Fibroblast of lung (primary cell): ENCODE measurements at regions not wholly inside any gene's neighbourhood (a gene's known extent, or its start where the extent isn't known, plus 50 kb on each side); places are given as distances from the start of the nearest gene placed in this dataset.

ENCODE experiments used
- DNase-seq, 2 donors: peaks; one replicate each; pipeline versions ENCODE4 v3.0.0 to v3.0.0-alpha.2; 2010; ENCODE audit warnings: low read depth in 2 of 2
- H2AFZ ChIP-seq: 2 replicates; pipeline ENCODE4 v1.5.1; 2012; ENCODE audit warnings: low read length, control low read depth, inconsistent platforms
- H3K27ac ChIP-seq: 2 replicates; pipeline ENCODE4 v1.5.1; 2011; ENCODE audit warnings: low read length, control low read depth; ENCODE audit not compliant: insufficient read depth
- H3K27me3 ChIP-seq: 2 replicates; pipeline ENCODE4 v1.5.1; 2011; ENCODE audit warnings: mild to moderate bottlenecking, low read length; ENCODE audit not compliant: control insufficient read depth, insufficient read depth
- H3K36me3 ChIP-seq: 2 replicates; pipeline ENCODE4 v1.5.1; 2011; ENCODE audit warnings: low read length; ENCODE audit not compliant: control insufficient read depth, insufficient read depth
- H3K4me1 ChIP-seq: 2 replicates; pipeline ENCODE4 v1.5.1; 2011; ENCODE audit warnings: low read length; ENCODE audit not compliant: control insufficient read depth, insufficient read depth; ENCODE audit errors: extremely low read depth
- H3K4me2 ChIP-seq: 2 replicates; pipeline ENCODE4 v1.5.1; 2011; ENCODE audit warnings: low read length, control low read depth; ENCODE audit not compliant: insufficient read depth; ENCODE audit errors: extremely low read depth
- H3K4me3 ChIP-seq, 4 experiments: fragments of 200-600 bp in 1 of 4; sonication (generic) in 1 of 4; replicated peaks in 1 of 4; 2 replicates each; pipeline ENCODE4 v1.5.1; 2011 to 2016; ENCODE audit warnings: low read length in 4 of 4, low read depth in 3 of 4, mild to moderate bottlenecking in 3 of 4, control low read depth in 2 of 4, inconsistent platforms in 1 of 4, mixed read lengths in 1 of 4; ENCODE audit not compliant: insufficient read depth in 1 of 4; ENCODE audit errors: control extremely low read depth in 1 of 4
- H3K79me2 ChIP-seq: 2 replicates; pipeline ENCODE4 v1.5.1; 2012; ENCODE audit warnings: mild to moderate bottlenecking, low read length, inconsistent platforms; ENCODE audit not compliant: control insufficient read depth, insufficient read depth
- H3K9ac ChIP-seq: 2 replicates; pipeline ENCODE4 v1.5.1; 2011; ENCODE audit warnings: mild to moderate bottlenecking, low read length, control low read depth; ENCODE audit not compliant: insufficient read depth
- H3K9me3 ChIP-seq: 2 replicates; pipeline ENCODE4 v1.5.1; 2012; ENCODE audit warnings: low read depth, low read length; ENCODE audit not compliant: control insufficient read depth, insufficient read depth
- H4K20me1 ChIP-seq: 2 replicates; pipeline ENCODE4 v1.5.1; 2011; ENCODE audit warnings: low read length; ENCODE audit not compliant: control insufficient read depth, insufficient read depth; ENCODE audit errors: extremely low read depth
- CTCF ChIP-seq, 2 donors: IDR thresholded peaks in 1 of 2; conservative IDR thresholded peaks in 1 of 2; 1 replicate in 1 of 2; 2 replicates in 1 of 2; pipeline ENCODE4 v1.5.1; 2011 to 2012; ENCODE audit warnings: low read length in 2 of 2, control low read depth in 1 of 2, inconsistent platforms in 1 of 2, low read depth in 1 of 2, mild to moderate bottlenecking in 1 of 2
- EZH2 ChIP-seq: IDR thresholded peaks from 2 replicates; pipeline ENCODE4 v1.5.1; 2012; ENCODE audit warnings: low read length, control low read depth, mild to moderate bottlenecking; ENCODE audit errors: missing control alignments

GRCh38 chr1:228989992-228990827, 254.9 kb downstream of the RHOU start:
- Histone ChIP-seq H3K36me3 (no peaks in the 10 kb centered on the region), H3K9me3 (no peaks in the 10 kb centered on the region), H4K20me1 (no peaks in the 10 kb centered on the region), H3K79me2 (no peaks in the 10 kb centered on the region), H3K4me1 (no peaks in the 10 kb centered on the region), H3K27me3 (no peaks in the 10 kb centered on the region), H3K4me3 (no peak overlapping the region), H3K4me2 (no peak overlapping the region), H3K27ac (no peak overlapping the region), H3K9ac (no peak overlapping the region), H2AFZ (no peak overlapping the region)
- TF ChIP-seq EZH2, result no peak
- no peak for TF ChIP-seq CTCF (conservative IDR thresholded peaks at IDR 0.05 in 1 of 2, IDR thresholded peaks at IDR 0.05 in 1 of 2; ENCODE audit: low read depth in 1 of 2, low read length in 2 of 2)
- peak in 1 of 2 donors; percentile 69 for DNase-seq

- no peak overlapping the region for H3K9ac ChIP-seq
- no peaks in the 10 kb centered on the region for H3K4me1 ChIP-seq
- no peak overlapping the region for H3K4me3 ChIP-seq
- H3K36me3 ChIP-seq, result no peaks in the 10 kb centered on the region
- H4K20me1 ChIP-seq, result no peaks in the 10 kb centered on the region
- no peaks in the 10 kb centered on the region for H3K79me2 ChIP-seq
- H3K9me3 ChIP-seq, result no peaks in the 10 kb centered on the region
- H3K4me2 ChIP-seq, result no peak overlapping the region
- DNase-seq, result no peak
- no peak for TF ChIP-seq EZH2
- TF ChIP-seq CTCF (conservative IDR thresholded peaks at IDR 0.05 in 1 of 2, IDR thresholded peaks at IDR 0.05 in 1 of 2; ENCODE audit: low read depth in 1 of 2, low read length in 2 of 2), result no peak
- no peak overlapping the region for H2AFZ ChIP-seq
- H3K27me3 ChIP-seq, result no peaks in the 10 kb centered on the region
- no peak overlapping the region for H3K27ac ChIP-seq
Observed at GRCh38 chr1:228990906-228991569, 255.8 kb downstream of the RHOU start.

- Histone ChIP-seq H3K4me1 (no peaks in the 10 kb centered on the region), H2AFZ (no peak overlapping the region), H3K79me2 (no peaks in the 10 kb centered on the region), H3K4me2 (no peak overlapping the region), H4K20me1 (no peaks in the 10 kb centered on the region), H3K27ac (no peak overlapping the region), H3K36me3 (no peaks in the 10 kb centered on the region), H3K9me3 (no peaks in the 10 kb centered on the region), H3K27me3 (no peaks in the 10 kb centered on the region), H3K9ac (no peak overlapping the region), H3K4me3 (no peak overlapping the region)
- no peak for TF ChIP-seq EZH2
- no peak for TF ChIP-seq CTCF (conservative IDR thresholded peaks at IDR 0.05 in 1 of 2, IDR thresholded peaks at IDR 0.05 in 1 of 2; ENCODE audit: low read depth in 1 of 2, low read length in 2 of 2)
- no peak for DNase-seq
Observed at GRCh38 chr1:228992044-228992443, 256.8 kb downstream of the RHOU start.
